K562 (cell line): ENCODE measurements at regions not wholly inside any gene's neighbourhood (a gene's known extent, or its start where the extent isn't known, plus 50 kb on each side); places are given as distances from the start of the nearest gene placed in this dataset.

ENCODE experiments used
- ATAC-seq: fragments of 200-7000 bp; cut with Tn5 transposase; 3 replicates; pipeline ENCODE4 v1.9.1; 2020; ENCODE audit warnings: moderate library complexity
- BruUV-seq: library from RNA; stranded (reverse); fragments of 400-500 nt; replicated peaks from 2 replicates; lab custom pipeline; 2021; lab: Mats Ljungman, UMichigan
- CTCF ChIA-PET: fragments of 300-600 bp; formaldehyde crosslinking; extraction: SDS; loops from one replicate; lab custom pipeline; 2021; ENCODE audit warnings: low intra/inter-chr PET ratio; lab: Yijun Ruan, JAX
- POLR2A ChIA-PET: fragments of 300-600, 350-650 bp; sonication (Branson Sonifier 250); formaldehyde crosslinking; extraction: SDS; loops from one replicate; lab custom pipeline; 2021; ENCODE audit warnings: antibody characterized with exemption, inconsistent platforms; lab: Yijun Ruan, JAX
- DNase-seq, 4 experiments: peaks; one replicate each; pipeline versions ENCODE4 v3.0.0 to v3.0.0-alpha.2; 2011 to 2018; ENCODE audit warnings: low spot score in 3 of 4, mixed read lengths in 3 of 4; ENCODE audit errors: extremely low read depth in 1 of 4
- FAIRE-seq: peaks from 2 replicates; lab custom pipeline; 2011; peaks lifted over from hg19 to GRCh38; lab: Jason Lieb, UNC
- H2AFZ ChIP-seq: 2 replicates; pipeline ENCODE4 v1.6.0; 2011; ENCODE audit warnings: low read depth, low read length, control low read depth, inconsistent platforms
- H3K27ac ChIP-seq: fragments of 200-600 bp; 3 replicates; pipeline ENCODE4 v1.8.0; 2011; ENCODE audit warnings: low read depth, mild to moderate bottlenecking, control low read depth, inconsistent platforms, low read length, moderate library complexity, mixed read lengths; ENCODE audit errors: extremely low read depth
- H3K27me3 ChIP-seq, 2 experiments: fragments of 300-600 bp in 1 of 2; 2 replicates in 1 of 2; 3 replicates in 1 of 2; pipeline versions ENCODE4 v1.6.0 to v1.8.0; 2011; ENCODE audit warnings: inconsistent platforms in 2 of 2, low read length in 2 of 2, mild to moderate bottlenecking in 1 of 2, mixed read lengths in 1 of 2, moderate library complexity in 1 of 2; ENCODE audit not compliant: control insufficient read depth in 2 of 2, insufficient read depth in 2 of 2
- H3K36me3 ChIP-seq: fragments of 300-600 bp; 3 replicates; pipeline ENCODE4 v1.8.0; 2011; ENCODE audit warnings: mild to moderate bottlenecking, low read length, inconsistent platforms; ENCODE audit not compliant: control insufficient read depth, insufficient read depth
- H3K4me1 ChIP-seq, 2 experiments: fragments of 200-600 bp in 1 of 2; replicated peaks in 1 of 2; 2 replicates in 1 of 2; 3 replicates in 1 of 2; pipeline versions ENCODE4 v1.5.1 to v1.8.0; 2011; ENCODE audit warnings: inconsistent platforms in 2 of 2, low read length in 2 of 2, mild to moderate bottlenecking in 1 of 2, mixed read lengths in 1 of 2, moderate library complexity in 1 of 2; ENCODE audit not compliant: control insufficient read depth in 2 of 2, insufficient read depth in 2 of 2
- H3K4me2 ChIP-seq: 2 replicates; pipeline ENCODE4 v1.6.1; 2011; ENCODE audit warnings: low read length, control low read depth, inconsistent platforms, mixed read lengths; ENCODE audit not compliant: insufficient read depth
- H3K4me3 ChIP-seq: fragments of 200-600 bp; sonication (generic), shearing (Covaris generic); 2 replicates; pipeline ENCODE4 v1.5.1; 2016; ENCODE audit warnings: control low read depth, inconsistent platforms
- H3K79me2 ChIP-seq: fragments of 200-600 bp; 3 replicates; pipeline ENCODE4 v1.8.0; 2011; ENCODE audit warnings: low read length, inconsistent platforms; ENCODE audit not compliant: control insufficient read depth, insufficient read depth
- H3K9ac ChIP-seq, 2 experiments: 2 replicates each; pipeline versions ENCODE4 v1.6.0 to v1.6.1; 2011; ENCODE audit warnings: low read depth in 2 of 2, low read length in 2 of 2, control low read depth in 1 of 2, inconsistent platforms in 1 of 2, mild to moderate bottlenecking in 1 of 2, mixed read lengths in 1 of 2; ENCODE audit not compliant: insufficient read depth in 1 of 2
- H3K9me1 ChIP-seq: one replicate; pipeline ENCODE4 v1.6.0; 2011; ENCODE audit warnings: inconsistent platforms, mild to moderate bottlenecking, low read length, moderate library complexity; ENCODE audit not compliant: control insufficient read depth, insufficient read depth
- H3K9me3 ChIP-seq: replicated peaks from 2 replicates; pipeline ENCODE4 v1.5.1; 2011; ENCODE audit warnings: low read depth, low read length, inconsistent platforms; ENCODE audit not compliant: control insufficient read depth, insufficient read depth
- H4K20me1 ChIP-seq: replicated peaks from 2 replicates; pipeline ENCODE4 v1.6.1; 2011; ENCODE audit warnings: low read length, inconsistent platforms, mixed read lengths; ENCODE audit not compliant: control insufficient read depth, insufficient read depth
- CBX1 ChIP-seq: sonication (generic); IDR thresholded peaks from 2 replicates; pipeline ENCODE4 v1.6.1; 2016; ENCODE audit warnings: antibody characterized with exemption, low read depth, mild to moderate bottlenecking
- FOXA1 ChIP-seq: fragments of 450-650 bp; IDR thresholded peaks from 2 replicates; pipeline ENCODE4 v1.6.1; 2016; ENCODE audit warnings: mild to moderate bottlenecking, borderline replicate concordance
- HMGN3 ChIP-seq: IDR thresholded peaks from 2 replicates; pipeline ENCODE4 v1.6.1; 2011; ENCODE audit warnings: borderline replicate concordance, low read depth, mild to moderate bottlenecking, mixed read lengths, low read length; ENCODE audit not compliant: insufficient read length; ENCODE audit errors: extremely low read depth
- KDM4B ChIP-seq, 2 experiments: fragments of 450-650 bp in 1 of 2; sonication (generic) in 1 of 2; IDR thresholded peaks; 2 replicates each; pipeline ENCODE4 v1.6.1; 2016 to 2017; ENCODE audit warnings: borderline replicate concordance in 2 of 2, antibody characterized with exemption in 1 of 2, low read depth in 1 of 2, mild to moderate bottlenecking in 1 of 2
- KLF13 ChIP-seq: fragments of 450-650 bp; IDR thresholded peaks from 2 replicates; pipeline ENCODE4 v1.6.1; 2016; ENCODE audit warnings: missing genetic modification characterization, low read depth, mild to moderate bottlenecking, missing compliant biosample characterization, moderate library complexity, borderline replicate concordance
- L3MBTL2 ChIP-seq: fragments of 450-650 bp; IDR thresholded peaks from 2 replicates; pipeline ENCODE4 v1.6.1; 2016; ENCODE audit warnings: mild to moderate bottlenecking, moderate library complexity
- SMARCB1 ChIP-seq: IDR thresholded peaks from 2 replicates; pipeline ENCODE4 v1.6.1; 2011; ENCODE audit warnings: improper control_type of control experiment, low read depth; ENCODE audit not compliant: insufficient read length
- TAF9B ChIP-seq: fragments of 450-650 bp; IDR thresholded peaks from 2 replicates; pipeline ENCODE4 v1.6.1; 2018; ENCODE audit warnings: mild to moderate bottlenecking; ENCODE audit not compliant: partially characterized antibody
- ZNF134 ChIP-seq: fragments of 250-450 bp; sonication (Bioruptor Pico); conservative IDR thresholded peaks from 2 replicates; pipeline ENCODE4 v1.4.0; 2020
- ZNF707 ChIP-seq: fragments of 250-450 bp; sonication (Bioruptor Pico); conservative IDR thresholded peaks from 2 replicates; pipeline ENCODE4 v1.8.0; 2022; ENCODE audit warnings: inconsistent platforms, mild to moderate bottlenecking, moderate library complexity
- in situ Hi-C: fragments of 300-500 bp; cut with MboI; formaldehyde crosslinking; loops from 4 replicates; pipeline ENCODE4 v1.15.0; 2018; ENCODE audit warnings: inconsistent platforms, mixed read lengths
- intact Hi-C: fragments of 100-400 bp; cut with micrococcal nuclease; formaldehyde crosslinking; loops from 2 replicates; pipeline ENCODE4 v1.14.2; 2022
- TF ChIP-seq, protein P1 (sequence below): IDR thresholded peaks from 2 replicates; pipeline ENCODE4 v1.6.1; 2011; ENCODE audit warnings: borderline replicate concordance, low read depth, mild to moderate bottlenecking, moderate library complexity, low read length; ENCODE audit not compliant: insufficient read depth, poor library complexity, severe bottlenecking
- TF ChIP-seq, protein P2 (sequence below): IDR thresholded peaks from 2 replicates; pipeline ENCODE4 v1.6.1; 2012; ENCODE audit warnings: low read depth, low read length, improper control_type of control experiment, borderline replicate concordance

DNA sequence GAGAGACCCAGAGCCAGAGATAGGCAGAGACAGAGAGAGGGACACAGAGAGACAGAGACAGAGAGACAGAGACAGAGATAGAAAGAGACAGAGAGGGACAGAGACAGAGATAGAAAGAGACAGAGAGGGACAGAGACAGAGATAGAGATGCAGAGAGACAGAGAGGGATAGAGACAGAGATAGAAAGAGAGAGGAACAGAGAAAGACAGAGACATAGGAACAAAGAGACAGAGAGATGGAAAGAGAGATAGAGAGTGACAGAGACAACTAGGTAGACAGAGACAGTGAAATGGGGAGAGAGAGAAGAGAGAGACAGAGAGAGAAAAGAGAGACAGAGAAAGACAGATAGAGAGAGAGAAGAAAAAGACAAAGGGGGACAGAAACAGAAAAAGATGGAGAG, 165.4 kb upstream of the FOXQ1 start:
- intact Hi-C loops, result no loop called here
- FAIRE-seq, result no peak
- no peak overlapping the region for H3K9ac ChIP-seq
- H3K27me3 ChIP-seq, result peaks cover 8 to 31% of the 10 kb centered on the region in 2 experiments; a peak in 3 of 5 replicates
- H3K4me1 ChIP-seq, result no peaks in the 10 kb centered on the region
- no peaks in the 10 kb centered on the region for H4K20me1 ChIP-seq
- no peaks in the 10 kb centered on the region for H3K9me3 ChIP-seq
- ATAC-seq, result no peak
- in situ Hi-C loops, result no loop called here
- TF ChIP-seq, protein P1, sequence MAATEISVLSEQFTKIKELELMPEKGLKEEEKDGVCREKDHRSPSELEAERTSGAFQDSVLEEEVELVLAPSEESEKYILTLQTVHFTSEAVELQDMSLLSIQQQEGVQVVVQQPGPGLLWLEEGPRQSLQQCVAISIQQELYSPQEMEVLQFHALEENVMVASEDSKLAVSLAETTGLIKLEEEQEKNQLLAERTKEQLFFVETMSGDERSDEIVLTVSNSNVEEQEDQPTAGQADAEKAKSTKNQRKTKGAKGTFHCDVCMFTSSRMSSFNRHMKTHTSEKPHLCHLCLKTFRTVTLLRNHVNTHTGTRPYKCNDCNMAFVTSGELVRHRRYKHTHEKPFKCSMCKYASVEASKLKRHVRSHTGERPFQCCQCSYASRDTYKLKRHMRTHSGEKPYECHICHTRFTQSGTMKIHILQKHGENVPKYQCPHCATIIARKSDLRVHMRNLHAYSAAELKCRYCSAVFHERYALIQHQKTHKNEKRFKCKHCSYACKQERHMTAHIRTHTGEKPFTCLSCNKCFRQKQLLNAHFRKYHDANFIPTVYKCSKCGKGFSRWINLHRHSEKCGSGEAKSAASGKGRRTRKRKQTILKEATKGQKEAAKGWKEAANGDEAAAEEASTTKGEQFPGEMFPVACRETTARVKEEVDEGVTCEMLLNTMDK, result no peak
- no peak for TF ChIP-seq CBX1
- TF ChIP-seq KDM4B (IDR thresholded peaks at IDR 0.05; ENCODE audit: borderline replicate concordance in 2 of 2, low read depth in 1 of 2), result no peak
- TF ChIP-seq KLF13 (tag), result no peak
- no peak for TF ChIP-seq ZNF707 (CRISPR knock-in tag)
- TF ChIP-seq ZNF134, result no peak
- TF ChIP-seq FOXA1, result no peak
- TF ChIP-seq HMGN3, result no peak
- TF ChIP-seq L3MBTL2, result no peak
- TF ChIP-seq, protein P2, sequence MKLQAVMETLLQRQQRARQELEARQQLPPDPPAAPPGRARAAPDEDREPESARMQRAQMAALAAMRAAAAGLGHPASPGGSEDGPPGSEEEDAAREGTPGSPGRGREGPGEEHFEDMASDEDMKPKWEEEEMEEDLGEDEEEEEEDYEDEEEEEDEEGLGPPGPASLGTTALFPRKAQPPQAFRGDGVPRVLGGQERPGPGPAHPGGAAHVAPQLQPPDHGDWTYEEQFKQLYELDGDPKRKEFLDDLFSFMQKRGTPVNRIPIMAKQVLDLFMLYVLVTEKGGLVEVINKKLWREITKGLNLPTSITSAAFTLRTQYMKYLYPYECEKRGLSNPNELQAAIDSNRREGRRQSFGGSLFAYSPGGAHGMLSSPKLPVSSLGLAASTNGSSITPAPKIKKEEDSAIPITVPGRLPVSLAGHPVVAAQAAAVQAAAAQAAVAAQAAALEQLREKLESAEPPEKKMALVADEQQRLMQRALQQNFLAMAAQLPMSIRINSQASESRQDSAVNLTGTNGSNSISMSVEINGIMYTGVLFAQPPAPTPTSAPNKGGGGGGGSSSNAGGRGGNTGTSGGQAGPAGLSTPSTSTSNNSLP, result no peak
- no peak for TF ChIP-seq SMARCB1
- no peak for TF ChIP-seq TAF9B
- ChIA-PET POLR2A (no interaction called here), CTCF (no interaction called here)
- BruUV-seq, result no TSS peak
- H2AFZ ChIP-seq, result no peak overlapping the region
- no peak for DNase-seq
- H3K4me2 ChIP-seq, result no peak overlapping the region
- H3K9me1 ChIP-seq, result no peaks in the 10 kb centered on the region
- no peaks in the 10 kb centered on the region for H3K79me2 ChIP-seq
- no peak overlapping the region for H3K27ac ChIP-seq
- H3K4me3 ChIP-seq, result no peak overlapping the region
- H3K36me3 ChIP-seq, result no peaks in the 10 kb centered on the region
